ENCODE measurements at regions not wholly inside any gene's neighbourhood (a gene's known extent, or its start where the extent isn't known, plus 50 kb on each side); places are given as distances from the start of the nearest gene placed in this dataset.

GRCh38 chr13:84191139-84191538, 308.9 kb upstream of the SLITRK1 start:
- TF ChIP-seq CTCF (IDR thresholded peaks at IDR 0.05; ENCODE audit: borderline replicate concordance, extremely low read depth, low read length, poor library complexity, severe bottlenecking) (no peak), EZH2 (IDR thresholded peaks at IDR 0.05; ENCODE audit: borderline replicate concordance, low read depth, low read length, severe bottlenecking) (no peak)
